ENCODE measurements at regions not wholly inside any gene's neighbourhood (a gene's known extent, or its start where the extent isn't known, plus 50 kb on each side); places are given as distances from the start of the nearest gene placed in this dataset.

DNA sequence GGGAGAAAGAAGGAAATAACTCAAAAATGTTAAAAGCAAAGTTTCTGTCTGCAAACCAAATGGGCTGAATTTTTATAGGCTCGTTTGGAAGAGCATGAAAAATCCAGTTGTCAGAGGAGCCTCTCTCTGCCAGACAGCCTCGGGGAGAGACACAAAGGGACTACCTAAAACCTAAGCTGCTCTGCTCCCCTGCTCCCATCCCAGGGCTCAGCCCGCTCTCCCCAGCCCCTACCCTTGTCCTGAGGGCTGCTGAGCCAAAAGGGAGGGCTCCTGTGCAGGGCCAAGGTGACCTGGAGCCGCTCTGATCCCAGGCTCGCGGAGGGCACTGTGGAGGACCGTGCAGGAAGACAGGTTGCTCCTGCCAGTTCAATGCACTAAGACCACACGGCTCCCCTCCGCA, 96.7 kb upstream of the UQCRFS1 start:
- Histone ChIP-seq H3K79me2 (ENCODE audit: control insufficient read depth, insufficient read depth, low read length) (no peaks in the 10 kb centered on the region), H3K4me2 (ENCODE audit: control insufficient read depth, extremely low read depth, insufficient read depth, low read depth, low read length) (no peak overlapping the region), H3K9me1 (ENCODE audit: control insufficient read depth, extremely low read depth, insufficient read depth, low read length) (no peaks in the 10 kb centered on the region), H3K4me1 (ENCODE audit: control insufficient read depth, extremely low read depth, insufficient read depth, low read length) (no peaks in the 10 kb centered on the region), H4K20me1 (ENCODE audit: control insufficient read depth, extremely low read depth, insufficient read depth, low read length) (no peaks in the 10 kb centered on the region), H3K27me3 (ENCODE audit: control insufficient read depth, extremely low read depth, insufficient read depth, low read length) (no peaks in the 10 kb centered on the region), H3K4me3 (ENCODE audit: control insufficient read depth in 2 of 3, extremely low read depth in 1 of 3, insufficient read depth in 2 of 3, low read depth in 1 of 3, low read length in 3 of 3) (no peak overlapping the region), H3K9me3 (ENCODE audit: control insufficient read depth, low read depth, low read length) (peaks cover 5% of the 10 kb centered on the region), H2AFZ (ENCODE audit: control insufficient read depth, low read length) (no peak overlapping the region), H3K9ac (ENCODE audit: control insufficient read depth, extremely low read depth, insufficient read depth, low read length) (no peak overlapping the region), H3K36me3 (ENCODE audit: control insufficient read depth in 2 of 2, extremely low read depth in 1 of 2, insufficient read depth in 2 of 2, low read length in 2 of 2) (no peaks in the 10 kb centered on the region), H3K27ac (ENCODE audit: control insufficient read depth, insufficient read depth, low read length) (no peak overlapping the region)
- TF ChIP-seq, protein P1, sequence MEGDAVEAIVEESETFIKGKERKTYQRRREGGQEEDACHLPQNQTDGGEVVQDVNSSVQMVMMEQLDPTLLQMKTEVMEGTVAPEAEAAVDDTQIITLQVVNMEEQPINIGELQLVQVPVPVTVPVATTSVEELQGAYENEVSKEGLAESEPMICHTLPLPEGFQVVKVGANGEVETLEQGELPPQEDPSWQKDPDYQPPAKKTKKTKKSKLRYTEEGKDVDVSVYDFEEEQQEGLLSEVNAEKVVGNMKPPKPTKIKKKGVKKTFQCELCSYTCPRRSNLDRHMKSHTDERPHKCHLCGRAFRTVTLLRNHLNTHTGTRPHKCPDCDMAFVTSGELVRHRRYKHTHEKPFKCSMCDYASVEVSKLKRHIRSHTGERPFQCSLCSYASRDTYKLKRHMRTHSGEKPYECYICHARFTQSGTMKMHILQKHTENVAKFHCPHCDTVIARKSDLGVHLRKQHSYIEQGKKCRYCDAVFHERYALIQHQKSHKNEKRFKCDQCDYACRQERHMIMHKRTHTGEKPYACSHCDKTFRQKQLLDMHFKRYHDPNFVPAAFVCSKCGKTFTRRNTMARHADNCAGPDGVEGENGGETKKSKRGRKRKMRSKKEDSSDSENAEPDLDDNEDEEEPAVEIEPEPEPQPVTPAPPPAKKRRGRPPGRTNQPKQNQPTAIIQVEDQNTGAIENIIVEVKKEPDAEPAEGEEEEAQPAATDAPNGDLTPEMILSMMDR (optimal IDR thresholded peaks at IDR 0.05 in 1 of 3, IDR thresholded peaks at IDR 0.05 in 1 of 3, conservative IDR thresholded peaks at IDR 0.05 in 1 of 3; ENCODE audit: extremely low read depth in 1 of 3, insufficient read depth in 2 of 3, low read length in 3 of 3) = no peak
- TF ChIP-seq EZH2 (IDR thresholded peaks at IDR 0.05; ENCODE audit: low read length) = no peak
- dilution Hi-C loops (cut with MboI; ENCODE audit: extremely low pct_ligation_motif_present, low sequenced_read_pairs) = no loop called here
- FAIRE-seq = no peak
- no peak for DNase-seq (ENCODE audit: low read depth, low spot score)

DNA sequence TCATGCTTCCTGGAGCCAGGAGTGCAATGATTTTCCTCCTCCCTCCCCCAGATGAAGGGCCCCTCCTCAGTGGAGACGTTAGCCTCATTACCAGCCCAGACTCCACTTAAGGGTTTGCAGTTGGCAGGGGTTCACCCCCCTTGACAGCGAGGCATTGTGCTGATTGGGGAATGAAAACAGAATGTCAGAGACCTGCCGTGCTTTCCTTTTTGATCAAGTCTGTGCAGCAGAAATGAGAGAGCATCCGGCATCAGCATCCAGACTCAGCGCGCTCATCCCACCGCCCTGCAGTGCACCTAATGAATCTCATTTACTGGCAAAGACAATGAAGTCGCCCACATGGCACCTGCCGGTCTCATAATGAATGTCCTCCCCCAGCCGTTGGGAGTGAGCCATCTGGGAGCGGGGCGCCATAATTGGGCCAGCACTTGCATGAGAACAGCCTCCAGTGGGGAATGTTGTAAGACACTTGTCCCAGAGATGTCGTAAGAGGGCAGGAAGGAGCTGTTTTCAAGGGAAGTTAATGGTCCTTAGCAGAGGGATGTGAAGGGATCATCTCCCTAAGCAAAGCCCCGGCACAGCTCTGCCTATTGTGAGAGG, 98.3 kb upstream of the UQCRFS1 start:
- Histone ChIP-seq H3K9me3 (ENCODE audit: control insufficient read depth, low read depth, low read length) (peaks cover 6% of the 10 kb centered on the region), H4K20me1 (ENCODE audit: control insufficient read depth, extremely low read depth, insufficient read depth, low read length) (no peaks in the 10 kb centered on the region), H3K27me3 (ENCODE audit: control insufficient read depth, extremely low read depth, insufficient read depth, low read length) (no peaks in the 10 kb centered on the region), H3K79me2 (ENCODE audit: control insufficient read depth, insufficient read depth, low read length) (no peaks in the 10 kb centered on the region), H3K4me2 (ENCODE audit: control insufficient read depth, extremely low read depth, insufficient read depth, low read depth, low read length) (no peak overlapping the region), H3K36me3 (ENCODE audit: control insufficient read depth in 2 of 2, extremely low read depth in 1 of 2, insufficient read depth in 2 of 2, low read length in 2 of 2) (no peaks in the 10 kb centered on the region), H2AFZ (ENCODE audit: control insufficient read depth, low read length) (no peak overlapping the region), H3K9ac (ENCODE audit: control insufficient read depth, extremely low read depth, insufficient read depth, low read length) (no peak overlapping the region), H3K27ac (ENCODE audit: control insufficient read depth, insufficient read depth, low read length) (no peak overlapping the region), H3K9me1 (ENCODE audit: control insufficient read depth, extremely low read depth, insufficient read depth, low read length) (no peaks in the 10 kb centered on the region), H3K4me3 (ENCODE audit: control insufficient read depth in 2 of 3, extremely low read depth in 1 of 3, insufficient read depth in 2 of 3, low read depth in 1 of 3, low read length in 3 of 3) (no peak overlapping the region), H3K4me1 (ENCODE audit: control insufficient read depth, extremely low read depth, insufficient read depth, low read length) (no peaks in the 10 kb centered on the region)
- TF ChIP-seq, protein P1 (optimal IDR thresholded peaks at IDR 0.05 in 1 of 3, IDR thresholded peaks at IDR 0.05 in 1 of 3, conservative IDR thresholded peaks at IDR 0.05 in 1 of 3; ENCODE audit: extremely low read depth in 1 of 3, insufficient read depth in 2 of 3, low read length in 3 of 3) = no peak
- TF ChIP-seq EZH2 (IDR thresholded peaks at IDR 0.05; ENCODE audit: low read length) = no peak
- no peak for DNase-seq (ENCODE audit: low read depth, low spot score)
- dilution Hi-C loops (cut with MboI; ENCODE audit: extremely low pct_ligation_motif_present, low sequenced_read_pairs) = no loop called here
- FAIRE-seq = no peak

Measured in keratinocyte (primary cell).